Type B pancreatic cell (in vitro differentiated cells): ENCODE measurements at regions not wholly inside any gene's neighbourhood (a gene's known extent, or its start where the extent isn't known, plus 50 kb on each side); places are given as distances from the start of the nearest gene placed in this dataset.

Experiments used
- DNase-seq: peaks from one replicate; pipeline ENCODE4 v3.0.0; 2021; ENCODE audit warnings: mixed read lengths; ENCODE audit not compliant: unreplicated experiment; ENCODE audit errors: extremely low spot score
- H3K27ac Mint-ChIP-seq: 2 replicates; pipeline ENCODE4 v1.8.0; 2021; ENCODE audit warnings: mild to moderate bottlenecking, mixed read lengths
- H3K27me3 Mint-ChIP-seq: 2 replicates; pipeline ENCODE4 v1.8.0; 2021; ENCODE audit warnings: mixed read lengths
- H3K36me3 Mint-ChIP-seq: 2 replicates; pipeline ENCODE4 v1.8.0; 2021; ENCODE audit warnings: mixed read lengths
- H3K4me1 Mint-ChIP-seq: one replicate; pipeline ENCODE4 v1.8.0; 2021; ENCODE audit warnings: mixed read lengths; ENCODE audit not compliant: unreplicated experiment
- H3K4me3 Mint-ChIP-seq: 2 replicates; pipeline ENCODE4 v1.8.0; 2021; ENCODE audit warnings: mild to moderate bottlenecking, mixed read lengths
- H3K9me3 Mint-ChIP-seq: 2 replicates; pipeline ENCODE4 v1.8.0; 2021; ENCODE audit warnings: mixed read lengths
- CTCF ChIP-seq: fragments of 200-600 bp; sonication (generic); conservative IDR thresholded peaks from 2 replicates; pipeline ENCODE4 v1.5.0; 2021; ENCODE audit warnings: antibody characterized with exemption, mild to moderate bottlenecking

- H3K27ac Mint-ChIP-seq: no peak overlapping the region
- peaks cover 9% of the 10 kb centered on the region for H3K4me1 Mint-ChIP-seq
- peak; percentile 52 for TF ChIP-seq CTCF
Measured at GRCh38 chr19:28324275-28325060, 888.5 kb downstream of the UQCRFS1 start.

GRCh38 chr19:28322945-28323344 is 890.0 kb downstream of the UQCRFS1 start:
- no peaks in the 10 kb centered on the region for H3K36me3 Mint-ChIP-seq
- H3K9me3 Mint-ChIP-seq: no peaks in the 10 kb centered on the region
- peaks cover 14% of the 10 kb centered on the region for H3K4me1 Mint-ChIP-seq
- H3K27me3 Mint-ChIP-seq: peaks cover 34% of the 10 kb centered on the region
- no peak overlapping the region for H3K27ac Mint-ChIP-seq
- H3K4me3 Mint-ChIP-seq: no peak overlapping the region
- no peak for TF ChIP-seq CTCF
- DNase-seq: no peak

More at GRCh38 chr19:28324275-28325060, 888.5 kb downstream of the UQCRFS1 start:
- Mint-ChIP-seq H3K4me3 (no peak overlapping the region), H3K27me3 (peaks cover 34% of the 10 kb centered on the region), H3K36me3 (no peaks in the 10 kb centered on the region), H3K9me3 (peaks cover 8% of the 10 kb centered on the region)
- no peak for DNase-seq

GRCh38 chr19:28322491-28322890 is 890.5 kb downstream of the UQCRFS1 start:
- H3K27me3 Mint-ChIP-seq: peaks cover 34% of the 10 kb centered on the region
- H3K4me1 Mint-ChIP-seq: peaks cover 14% of the 10 kb centered on the region
- H3K27ac Mint-ChIP-seq: no peak overlapping the region
- TF ChIP-seq CTCF: no peak
- H3K4me3 Mint-ChIP-seq: no peak overlapping the region
- no peaks in the 10 kb centered on the region for H3K36me3 Mint-ChIP-seq
- H3K9me3 Mint-ChIP-seq: no peaks in the 10 kb centered on the region
- DNase-seq: no peak

GRCh38 chr19:28319918-28320317 is 893.0 kb downstream of the UQCRFS1 start:
- no peaks in the 10 kb centered on the region for H3K9me3 Mint-ChIP-seq
- peaks cover 23% of the 10 kb centered on the region for H3K27me3 Mint-ChIP-seq
- H3K4me3 Mint-ChIP-seq: no peak overlapping the region
- no peak for DNase-seq
- H3K4me1 Mint-ChIP-seq: peaks cover 18% of the 10 kb centered on the region
- H3K27ac Mint-ChIP-seq: no peak overlapping the region
- H3K36me3 Mint-ChIP-seq: no peaks in the 10 kb centered on the region
- no peak for TF ChIP-seq CTCF

- Mint-ChIP-seq H3K9me3 (no peaks in the 10 kb centered on the region), H3K27me3 (peaks cover 25% of the 10 kb centered on the region), H3K4me3 (no peak overlapping the region), H3K36me3 (no peaks in the 10 kb centered on the region), H3K4me1 (peaks cover 20% of the 10 kb centered on the region), H3K27ac (no peak overlapping the region)
- TF ChIP-seq CTCF: no peak
- no peak for DNase-seq
Measured at GRCh38 chr19:28319227-28319626, 893.7 kb downstream of the UQCRFS1 start.
